ENCODE measurements at regions not wholly inside any gene's neighbourhood (a gene's known extent, or its start where the extent isn't known, plus 50 kb on each side); places are given as distances from the start of the nearest gene placed in this dataset.

- DNase-seq (ENCODE audit: low spot score), result no peak
- H3K27ac ChIP-seq, result no peak overlapping the region
- CTCF ChIA-PET, result no interaction called here
- TF ChIP-seq, protein P1, sequence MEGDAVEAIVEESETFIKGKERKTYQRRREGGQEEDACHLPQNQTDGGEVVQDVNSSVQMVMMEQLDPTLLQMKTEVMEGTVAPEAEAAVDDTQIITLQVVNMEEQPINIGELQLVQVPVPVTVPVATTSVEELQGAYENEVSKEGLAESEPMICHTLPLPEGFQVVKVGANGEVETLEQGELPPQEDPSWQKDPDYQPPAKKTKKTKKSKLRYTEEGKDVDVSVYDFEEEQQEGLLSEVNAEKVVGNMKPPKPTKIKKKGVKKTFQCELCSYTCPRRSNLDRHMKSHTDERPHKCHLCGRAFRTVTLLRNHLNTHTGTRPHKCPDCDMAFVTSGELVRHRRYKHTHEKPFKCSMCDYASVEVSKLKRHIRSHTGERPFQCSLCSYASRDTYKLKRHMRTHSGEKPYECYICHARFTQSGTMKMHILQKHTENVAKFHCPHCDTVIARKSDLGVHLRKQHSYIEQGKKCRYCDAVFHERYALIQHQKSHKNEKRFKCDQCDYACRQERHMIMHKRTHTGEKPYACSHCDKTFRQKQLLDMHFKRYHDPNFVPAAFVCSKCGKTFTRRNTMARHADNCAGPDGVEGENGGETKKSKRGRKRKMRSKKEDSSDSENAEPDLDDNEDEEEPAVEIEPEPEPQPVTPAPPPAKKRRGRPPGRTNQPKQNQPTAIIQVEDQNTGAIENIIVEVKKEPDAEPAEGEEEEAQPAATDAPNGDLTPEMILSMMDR (conservative IDR thresholded peaks at IDR 0.05; ENCODE audit: low read depth), result no peak
- POLR2A ChIA-PET (ENCODE audit: low non-redundant PET), result no interaction called here
These were observed 131.8 kb upstream of the HNRNPA3 start for GRCh38 chr2:177080746-177081284.

DNA sequence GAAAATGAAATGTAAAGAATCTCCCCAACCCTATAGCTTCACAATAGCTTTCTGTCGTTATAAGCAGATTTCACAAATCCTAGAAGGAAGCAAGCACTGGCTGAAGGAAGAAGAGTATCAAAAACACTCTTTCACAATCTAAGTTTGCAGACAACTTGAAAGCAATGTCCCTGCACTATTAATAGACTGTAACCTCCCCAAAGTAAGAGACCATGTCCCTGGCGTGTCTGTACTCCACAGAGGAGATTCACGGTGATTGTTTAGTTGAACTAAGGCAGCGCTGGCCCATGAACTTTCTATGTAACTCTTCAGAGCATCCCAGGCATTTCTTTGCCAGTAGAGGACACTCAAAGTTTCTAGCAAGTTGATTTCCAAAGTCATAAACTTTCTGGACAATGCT is 128.0 kb upstream of the HNRNPA3 start:
- CTCF ChIA-PET, result no interaction called here
- TF ChIP-seq, protein P1 (conservative IDR thresholded peaks at IDR 0.05; ENCODE audit: low read depth), result no peak
- no peak for DNase-seq (ENCODE audit: low spot score)
- H3K27ac ChIP-seq, result no peak overlapping the region
- POLR2A ChIA-PET (ENCODE audit: low non-redundant PET), result no interaction called here

DNA sequence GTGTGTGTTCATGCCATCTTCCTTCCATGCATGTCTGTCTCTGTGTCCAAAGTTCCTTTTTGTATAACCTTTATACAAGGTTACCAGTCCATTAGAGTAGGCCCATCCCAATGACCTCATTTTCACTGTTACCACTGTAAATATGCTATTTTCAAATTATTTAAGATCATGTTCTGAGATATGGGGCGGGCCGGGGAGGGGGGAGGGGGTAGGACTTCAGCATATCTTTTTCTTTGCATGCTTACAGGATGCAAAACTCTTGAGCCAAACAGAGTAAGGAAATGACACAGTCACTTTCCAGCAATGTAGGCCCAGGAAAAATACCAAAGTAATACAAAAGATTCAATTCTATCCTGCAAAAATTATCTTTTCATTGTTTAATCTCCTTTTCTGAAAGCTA is 124.1 kb upstream of the HNRNPA3 start:
- no peak for DNase-seq (ENCODE audit: low spot score)
- POLR2A ChIA-PET (ENCODE audit: low non-redundant PET), result no interaction called here
- no peak overlapping the region for H3K27ac ChIP-seq
- CTCF ChIA-PET, result interaction anchor here (0.6 kb wide), 1 partner anchor 148 kb away, joined by 3 read pairs; no protein-coding TSS in a partner anchor
- TF ChIP-seq, protein P1 (conservative IDR thresholded peaks at IDR 0.05; ENCODE audit: low read depth), result no peak

- POLR2A ChIA-PET (ENCODE audit: low non-redundant PET), result no interaction called here
- CTCF ChIA-PET, result interaction anchor here (0.6 to 1.0 kb wide), 2 partner anchors 40 to 113 kb away, joined by 3 to 4 read pairs; no protein-coding TSS in a partner anchor
- TF ChIP-seq, protein P1 (conservative IDR thresholded peaks at IDR 0.05; ENCODE audit: low read depth), result no peak
- no peak for DNase-seq (ENCODE audit: low spot score)
- H3K27ac ChIP-seq, result no peak overlapping the region
These were observed 121.6 kb upstream of the HNRNPA3 start for GRCh38 chr2:177090967-177091366.

GRCh38 chr2:177093371-177093770 is 119.2 kb upstream of the HNRNPA3 start:
- no peak overlapping the region for H3K27ac ChIP-seq
- ChIA-PET CTCF (no interaction called here), POLR2A (ENCODE audit: low non-redundant PET) (no interaction called here)
- DNase-seq (ENCODE audit: low spot score), result no peak
- TF ChIP-seq, protein P1 (conservative IDR thresholded peaks at IDR 0.05; ENCODE audit: low read depth), result no peak

DNA sequence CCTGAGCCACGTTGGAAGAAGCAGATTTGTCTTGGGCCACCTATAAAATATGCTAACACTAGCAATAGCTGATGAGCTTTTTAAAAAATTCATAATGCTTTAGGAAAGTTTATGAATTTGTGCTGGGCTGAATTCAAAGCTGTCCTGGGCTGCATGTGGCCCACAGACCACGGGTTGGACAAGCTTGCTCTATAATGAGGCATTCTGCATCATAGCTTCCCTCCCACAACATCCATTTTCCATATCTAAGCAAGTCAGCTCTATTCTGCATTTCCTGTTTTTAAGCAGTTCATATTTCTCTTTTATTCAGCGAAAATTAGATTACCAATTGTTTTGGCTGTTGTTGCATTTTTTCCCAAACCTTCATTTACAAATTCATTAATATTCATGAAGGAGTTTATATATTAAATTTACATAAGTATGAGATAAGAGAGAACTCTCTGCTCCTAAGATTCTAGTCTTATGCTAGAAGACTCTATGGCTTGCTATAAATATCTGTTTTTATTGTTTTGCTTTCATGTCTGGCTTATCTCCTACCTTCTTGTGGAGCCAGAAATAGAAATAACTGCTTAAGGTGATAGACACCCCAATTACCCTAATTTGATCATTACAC is 114.5 kb upstream of the HNRNPA3 start:
- no peak for DNase-seq (ENCODE audit: low spot score)
- ChIA-PET CTCF (no interaction called here), POLR2A (ENCODE audit: low non-redundant PET) (no interaction called here)
- TF ChIP-seq, protein P1 (conservative IDR thresholded peaks at IDR 0.05; ENCODE audit: low read depth), result no peak
- H3K27ac ChIP-seq, result no peak overlapping the region

Data from RWPE1 (cell line).